SK-N-SH treated with all-trans-retinoic acid at 6 μM for 48 hours (cell line): ENCODE measurements at regions not wholly inside any gene's neighbourhood (a gene's known extent, or its start where the extent isn't known, plus 50 kb on each side); places are given as distances from the start of the nearest gene placed in this dataset.

Experiments
- ATAC-seq: fragments of 200-7000 bp; cut with Tn5 transposase; 3 replicates; pipeline ENCODE4 v1.9.1; 2020; ENCODE audit warnings: mild to moderate bottlenecking, moderate library complexity
- ARNTL ChIP-seq: fragments of 450-650 bp; formaldehyde crosslinking; IDR thresholded peaks from 2 replicates; pipeline ENCODE4 v1.5.0; 2020; ENCODE audit warnings: low read depth, mild to moderate bottlenecking, moderate library complexity, borderline replicate concordance
- CSDC2 ChIP-seq: fragments of 250-450 bp; sonication (Bioruptor Pico); IDR thresholded peaks from 2 replicates; pipeline ENCODE4 v1.5.0; 2020; ENCODE audit warnings: mild to moderate bottlenecking, moderate library complexity
- ESRRG ChIP-seq: fragments of 250-450 bp; sonication (Bioruptor Pico); IDR thresholded peaks from 2 replicates; pipeline ENCODE4 v1.6.1; 2021; ENCODE audit warnings: mild to moderate bottlenecking
- OSR1 ChIP-seq: fragments of 250-450 bp; sonication (Bioruptor Pico); IDR thresholded peaks from 2 replicates; pipeline ENCODE4 v1.8.0; 2022; ENCODE audit warnings: moderate library complexity, mild to moderate bottlenecking, inconsistent platforms
- PATZ1 ChIP-seq: fragments of 250-450 bp; sonication (Bioruptor Pico); IDR thresholded peaks from 2 replicates; pipeline ENCODE4 v1.8.0; 2020; ENCODE audit warnings: mild to moderate bottlenecking, moderate library complexity, borderline replicate concordance
- PPARA ChIP-seq: fragments of 250-450 bp; sonication (Bioruptor Pico); IDR thresholded peaks from 2 replicates; pipeline ENCODE4 v1.5.0; 2020; ENCODE audit warnings: mild to moderate bottlenecking, borderline replicate concordance
- RARB ChIP-seq: fragments of 250-450 bp; sonication (Bioruptor Pico); IDR thresholded peaks from 2 replicates; pipeline ENCODE4 v1.8.0; 2021; ENCODE audit warnings: mild to moderate bottlenecking, moderate library complexity
- SNAI2 ChIP-seq: fragments of 250-450 bp; sonication (Bioruptor Pico); IDR thresholded peaks from 2 replicates; pipeline ENCODE4 v1.5.0; 2020; ENCODE audit warnings: mild to moderate bottlenecking, moderate library complexity
- TCF4 ChIP-seq: fragments of 250-450 bp; sonication (Bioruptor Pico); IDR thresholded peaks from 2 replicates; pipeline ENCODE4 v1.8.0; 2021; ENCODE audit warnings: mild to moderate bottlenecking, moderate library complexity, borderline replicate concordance
- TOX ChIP-seq: fragments of 250-450 bp; sonication (Bioruptor Pico); IDR thresholded peaks from 2 replicates; pipeline ENCODE4 v1.8.0; 2021; ENCODE audit warnings: mild to moderate bottlenecking, moderate library complexity, borderline replicate concordance
- ZFP3 ChIP-seq: fragments of 250-450 bp; sonication (Bioruptor Pico); IDR thresholded peaks from 2 replicates; pipeline ENCODE4 v1.5.0; 2020; ENCODE audit warnings: mild to moderate bottlenecking, moderate library complexity
- ZFP30 ChIP-seq: fragments of 450-650 bp; formaldehyde crosslinking; IDR thresholded peaks from 2 replicates; pipeline ENCODE4 v1.5.0; 2022; ENCODE audit warnings: mild to moderate bottlenecking, moderate library complexity
- ZNF565 ChIP-seq: fragments of 450-650 bp; formaldehyde crosslinking; conservative IDR thresholded peaks from 2 replicates; pipeline ENCODE4 v1.5.0; 2020; ENCODE audit warnings: low read depth, mild to moderate bottlenecking, moderate library complexity
- ZNF70 ChIP-seq: fragments of 450-650 bp; formaldehyde crosslinking; IDR thresholded peaks from 2 replicates; pipeline ENCODE4 v1.5.0; 2020; ENCODE audit warnings: mild to moderate bottlenecking, moderate library complexity
- ZNF8 ChIP-seq: fragments of 450-650 bp; formaldehyde crosslinking; IDR thresholded peaks from 2 replicates; pipeline ENCODE4 v1.5.0; 2020; ENCODE audit warnings: mild to moderate bottlenecking, moderate library complexity
- TF ChIP-seq, protein P1 (sequence below): fragments of 250-450 bp; sonication (Bioruptor Pico); IDR thresholded peaks from 2 replicates; pipeline ENCODE4 v1.5.1; 2021; ENCODE audit warnings: mild to moderate bottlenecking, moderate library complexity
- TF ChIP-seq, protein P2 (sequence below): fragments of 250-450 bp; sonication (Bioruptor Pico); IDR thresholded peaks from 2 replicates; pipeline ENCODE4 v1.8.0; 2021; ENCODE audit warnings: low read depth, mild to moderate bottlenecking, moderate library complexity, borderline replicate concordance

- no peak for TF ChIP-seq PATZ1
Measured at GRCh38 chr4:128550060-128550459, 259.4 kb upstream of the JADE1 start (continued).

GRCh38 chr4:128549636-128550035, 259.9 kb upstream of the JADE1 start:
- no peak for ATAC-seq
- TF ChIP-seq TOX (CRISPR knock-in tag) (no peak), ZFP3 (peak; percentile 84; the same call in 1 of the 2 replicates)
- TF ChIP-seq, protein P1, sequence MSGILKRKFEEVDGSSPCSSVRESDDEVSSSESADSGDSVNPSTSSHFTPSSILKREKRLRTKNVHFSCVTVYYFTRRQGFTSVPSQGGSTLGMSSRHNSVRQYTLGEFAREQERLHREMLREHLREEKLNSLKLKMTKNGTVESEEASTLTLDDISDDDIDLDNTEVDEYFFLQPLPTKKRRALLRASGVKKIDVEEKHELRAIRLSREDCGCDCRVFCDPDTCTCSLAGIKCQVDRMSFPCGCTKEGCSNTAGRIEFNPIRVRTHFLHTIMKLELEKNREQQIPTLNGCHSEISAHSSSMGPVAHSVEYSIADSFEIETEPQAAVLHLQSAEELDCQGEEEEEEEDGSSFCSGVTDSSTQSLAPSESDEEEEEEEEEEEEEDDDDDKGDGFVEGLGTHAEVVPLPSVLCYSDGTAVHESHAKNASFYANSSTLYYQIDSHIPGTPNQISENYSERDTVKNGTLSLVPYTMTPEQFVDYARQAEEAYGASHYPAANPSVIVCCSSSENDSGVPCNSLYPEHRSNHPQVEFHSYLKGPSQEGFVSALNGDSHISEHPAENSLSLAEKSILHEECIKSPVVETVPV (CRISPR knock-in tag): no peak

DNA sequence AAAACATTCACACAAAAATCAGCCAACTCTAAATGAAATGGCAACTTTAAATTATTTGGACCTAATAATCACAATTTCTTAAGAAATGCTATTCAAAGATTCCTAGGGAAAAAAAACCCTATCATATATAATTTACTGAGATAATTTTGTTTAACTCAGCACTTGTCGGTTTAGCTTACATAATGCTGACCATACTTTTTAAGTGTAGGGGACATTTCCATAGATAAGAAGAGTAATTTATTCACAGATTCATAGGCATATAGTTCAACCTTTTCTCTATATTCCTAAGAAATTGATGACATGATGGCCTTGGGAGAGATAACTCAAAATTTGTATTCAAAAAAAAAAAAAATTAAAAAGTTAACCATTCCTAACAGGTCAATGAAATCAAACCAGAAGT, 260.8 kb upstream of the PGRMC2 start:
- TF ChIP-seq PATZ1 (no peak), ARNTL (CRISPR knock-in tag) (no peak), CSDC2 (CRISPR knock-in tag) (no peak), ZNF565 (no peak), SNAI2 (CRISPR knock-in tag) (no peak), RARB (CRISPR knock-in tag) (no peak), PPARA (CRISPR knock-in tag) (no peak), OSR1 (CRISPR knock-in tag) (no peak), ZNF70 (no peak), TOX (CRISPR knock-in tag) (no peak)
- TF ChIP-seq, protein P2, sequence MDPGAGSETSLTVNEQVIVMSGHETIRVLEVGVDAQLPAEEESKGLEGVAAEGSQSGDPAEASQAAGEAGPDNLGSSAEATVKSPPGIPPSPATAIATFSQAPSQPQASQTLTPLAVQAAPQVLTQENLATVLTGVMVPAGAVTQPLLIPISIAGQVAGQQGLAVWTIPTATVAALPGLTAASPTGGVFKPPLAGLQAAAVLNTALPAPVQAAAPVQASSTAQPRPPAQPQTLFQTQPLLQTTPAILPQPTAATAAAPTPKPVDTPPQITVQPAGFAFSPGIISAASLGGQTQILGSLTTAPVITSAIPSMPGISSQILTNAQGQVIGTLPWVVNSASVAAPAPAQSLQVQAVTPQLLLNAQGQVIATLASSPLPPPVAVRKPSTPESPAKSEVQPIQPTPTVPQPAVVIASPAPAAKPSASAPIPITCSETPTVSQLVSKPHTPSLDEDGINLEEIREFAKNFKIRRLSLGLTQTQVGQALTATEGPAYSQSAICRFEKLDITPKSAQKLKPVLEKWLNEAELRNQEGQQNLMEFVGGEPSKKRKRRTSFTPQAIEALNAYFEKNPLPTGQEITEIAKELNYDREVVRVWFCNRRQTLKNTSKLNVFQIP (CRISPR knock-in tag): no peak
- TF ChIP-seq, protein P1 (CRISPR knock-in tag): no peak
- ATAC-seq: no peak

DNA sequence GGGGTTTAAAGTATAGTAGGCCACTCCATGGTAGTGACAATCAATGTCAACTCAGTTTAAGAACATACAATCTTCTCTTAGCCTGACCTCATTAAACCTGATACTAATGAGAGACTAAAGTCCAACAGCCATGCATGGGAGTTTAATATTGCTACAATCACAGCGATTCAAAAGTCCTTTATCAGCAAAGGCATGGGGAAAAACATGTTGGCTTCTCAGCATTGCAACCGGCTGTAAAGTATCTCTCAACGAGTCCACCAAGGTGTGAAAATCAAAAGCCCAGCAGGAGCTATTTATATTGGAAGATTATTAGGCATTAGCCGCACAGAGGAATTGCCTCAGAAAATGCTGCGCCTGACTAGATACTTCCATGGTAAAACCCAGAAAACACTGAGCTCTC, 256.7 kb upstream of the PGRMC2 start:
- TF ChIP-seq PPARA (CRISPR knock-in tag): no peak
- no peak for TF ChIP-seq CSDC2 (CRISPR knock-in tag)
- TF ChIP-seq ZFP30 (CRISPR knock-in tag): no peak
- no peak for TF ChIP-seq RARB (CRISPR knock-in tag)
- TF ChIP-seq TCF4: no peak
- no peak for TF ChIP-seq ZFP3
- no peak for TF ChIP-seq ZNF8 (CRISPR knock-in tag)
- TF ChIP-seq ZNF70: no peak
- no peak for ATAC-seq

DNA sequence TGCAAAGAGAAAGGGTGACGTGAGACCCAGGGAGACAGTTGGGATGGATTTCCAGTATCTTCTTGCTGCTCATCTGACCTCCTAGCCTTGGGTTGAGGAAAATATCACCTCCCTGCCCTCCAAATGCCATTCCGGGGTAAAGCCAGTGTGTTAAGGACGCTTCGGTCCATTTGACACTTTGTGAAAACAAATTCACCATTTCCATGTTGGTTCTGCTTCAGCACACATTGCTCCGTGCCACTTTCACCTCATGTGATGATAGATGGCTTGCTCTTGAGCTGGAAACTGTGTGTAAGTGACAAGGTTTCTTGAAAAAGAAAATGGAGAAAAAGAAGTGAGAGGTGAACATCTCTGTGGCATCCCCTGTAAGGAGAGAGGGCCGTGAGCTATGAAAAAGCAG, 256.1 kb upstream of the PGRMC2 start:
- no peak for ATAC-seq
- no peak for TF ChIP-seq ZNF565
- TF ChIP-seq ARNTL (CRISPR knock-in tag): no peak
- TF ChIP-seq PPARA (CRISPR knock-in tag): no peak
- TF ChIP-seq, protein P2 (CRISPR knock-in tag): no peak
- no peak for TF ChIP-seq ESRRG (CRISPR knock-in tag)
